GM19025 (cell line): ENCODE measurements at regions not wholly inside any gene's neighbourhood (a gene's known extent, or its start where the extent isn't known, plus 50 kb on each side); places are given as distances from the start of the nearest gene placed in this dataset.

ENCODE experiments used
- ATAC-seq: cut with Tn5 transposase; IDR thresholded peaks from one replicate; pipeline ENCODE4 v1.9.1; 2021; ENCODE audit warnings: mild to moderate bottlenecking, low read depth, moderate library complexity; ENCODE audit not compliant: unreplicated experiment

DNA sequence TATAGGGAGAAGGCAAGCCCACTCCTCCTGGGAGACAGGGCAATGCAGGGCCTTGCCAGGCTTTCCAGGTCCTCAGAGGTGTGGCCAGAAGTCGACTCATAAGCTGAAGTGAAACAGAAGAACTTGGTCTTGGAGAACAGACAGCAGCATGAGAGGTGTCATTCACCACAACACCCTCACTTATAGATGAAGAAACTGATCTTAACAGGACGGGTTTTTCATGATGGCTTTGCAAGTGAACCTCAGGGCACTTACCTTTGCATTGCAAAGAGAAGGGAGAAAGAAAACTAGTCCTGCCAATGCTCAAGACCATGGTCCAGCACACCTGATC, 198.8 kb downstream of the CYRIA start:
- ATAC-seq, result no peak

DNA sequence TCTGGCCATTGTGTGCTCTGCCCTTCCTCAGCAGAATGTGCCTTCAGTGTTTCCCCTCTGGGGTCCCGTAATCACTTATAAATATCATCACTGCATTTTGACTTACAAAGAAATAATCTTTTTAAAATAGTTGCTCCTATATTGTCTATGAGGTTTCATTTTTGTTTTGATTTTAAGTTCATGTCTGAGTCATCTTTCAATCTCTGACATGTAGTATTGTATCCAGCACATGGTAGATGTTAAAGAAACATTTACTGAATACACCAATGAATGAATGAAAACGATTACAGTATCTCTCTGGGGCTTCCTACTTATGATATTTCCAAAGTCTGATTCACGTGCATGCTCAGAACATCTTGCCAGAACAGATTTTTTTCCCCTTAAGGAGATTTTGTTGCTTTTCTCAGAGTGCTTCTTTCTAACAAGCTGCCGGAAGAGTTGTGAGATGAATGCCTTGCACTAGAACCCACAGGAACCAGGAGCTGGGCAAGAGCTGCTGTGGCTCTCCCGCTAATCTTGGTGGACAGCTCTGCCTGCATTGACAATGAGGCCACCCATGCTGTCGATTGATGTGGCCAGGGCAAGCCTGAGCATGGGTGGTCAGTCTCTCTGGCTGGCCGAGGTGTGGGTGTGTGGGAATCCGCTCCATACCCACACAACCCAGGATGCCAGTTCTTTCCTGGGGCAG, 199.4 kb downstream of the CYRIA start:
- no peak for ATAC-seq

- ATAC-seq, result no peak
These were observed 201.0 kb downstream of the CYRIA start for GRCh38 chr2:16464641-16465040.

DNA sequence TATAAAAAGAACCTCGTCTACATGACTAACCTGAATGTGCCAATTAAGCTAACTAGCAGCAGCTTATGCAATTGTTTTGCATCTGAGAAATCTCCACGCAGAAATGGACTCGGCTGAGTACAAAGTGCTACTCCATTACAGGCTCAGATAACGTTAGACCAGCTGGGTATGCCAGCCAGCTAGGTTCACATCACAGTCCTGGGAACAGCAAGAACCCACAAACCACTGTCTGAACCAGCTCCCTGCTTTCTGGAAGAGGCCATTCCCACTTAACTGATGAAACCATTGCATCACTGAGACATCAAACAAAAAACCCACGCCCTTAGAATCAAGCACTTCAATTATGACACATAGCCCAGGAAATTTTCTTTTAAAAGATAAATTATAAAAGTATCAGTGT, 202.7 kb downstream of the CYRIA start:
- no peak for ATAC-seq

- no peak for ATAC-seq
These were observed 204.0 kb downstream of the CYRIA start for GRCh38 chr2:16461672-16462071.

DNA sequence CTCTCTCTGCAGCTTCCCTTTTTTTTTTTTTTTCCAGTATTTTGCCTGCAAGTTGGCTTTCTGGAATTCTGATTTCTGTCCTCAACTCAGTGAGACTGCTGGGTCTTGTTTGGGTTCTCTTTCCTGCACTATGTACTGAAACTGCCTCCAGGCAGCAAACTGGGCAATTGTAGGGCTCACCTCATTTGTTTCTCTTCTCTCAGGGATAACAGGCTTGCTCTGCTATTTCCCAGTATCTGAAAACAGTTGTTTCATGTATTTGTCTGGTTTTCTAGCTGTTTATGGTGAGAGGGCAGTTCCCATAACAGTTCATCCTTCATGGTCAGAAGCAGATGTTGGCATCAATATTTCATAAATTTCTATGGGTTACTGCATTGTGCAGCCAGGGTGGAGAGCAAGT, 206.0 kb downstream of the CYRIA start:
- ATAC-seq, result no peak

GRCh38 chr2:16454621-16455020, 211.0 kb downstream of the CYRIA start:
- ATAC-seq, result no peak

DNA sequence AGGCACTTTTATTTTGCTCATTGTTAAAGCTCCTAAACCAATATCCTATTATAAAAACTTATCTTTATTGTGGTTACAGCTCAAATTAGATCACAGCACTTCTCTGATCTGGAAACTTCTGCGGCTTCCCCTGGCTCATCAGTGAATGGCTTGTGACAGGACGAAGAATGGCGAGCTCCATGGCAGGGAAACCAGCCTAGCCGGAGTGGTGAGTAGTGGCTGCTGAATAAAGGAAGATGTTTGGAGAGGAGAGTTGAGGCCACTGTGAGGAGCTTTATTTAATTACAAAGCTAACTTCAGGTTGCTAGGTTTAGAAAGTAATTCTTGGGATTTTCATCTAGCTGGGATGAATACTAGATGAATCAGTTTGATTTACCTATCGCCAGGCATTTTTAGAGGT, 213.5 kb downstream of the CYRIA start:
- no peak for ATAC-seq

DNA sequence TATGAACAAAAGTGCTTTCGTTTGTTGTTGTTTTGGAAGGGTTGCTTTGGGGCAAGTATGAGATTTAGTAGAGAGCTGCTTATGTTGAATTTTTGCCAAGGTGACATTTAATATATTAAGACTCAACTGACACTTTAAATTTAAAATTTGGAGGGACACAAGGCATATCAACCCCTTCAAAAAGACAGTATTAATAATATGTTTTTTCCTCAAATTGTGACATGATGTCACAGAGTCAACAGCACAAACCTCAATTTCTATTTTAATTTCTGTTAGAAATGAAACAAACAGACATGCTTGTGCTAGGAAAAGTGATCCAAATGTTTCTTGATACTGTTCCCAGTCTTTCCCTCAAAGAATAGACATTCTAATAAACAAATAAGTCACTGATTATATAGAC, 218.9 kb downstream of the CYRIA start:
- ATAC-seq, result no peak

DNA sequence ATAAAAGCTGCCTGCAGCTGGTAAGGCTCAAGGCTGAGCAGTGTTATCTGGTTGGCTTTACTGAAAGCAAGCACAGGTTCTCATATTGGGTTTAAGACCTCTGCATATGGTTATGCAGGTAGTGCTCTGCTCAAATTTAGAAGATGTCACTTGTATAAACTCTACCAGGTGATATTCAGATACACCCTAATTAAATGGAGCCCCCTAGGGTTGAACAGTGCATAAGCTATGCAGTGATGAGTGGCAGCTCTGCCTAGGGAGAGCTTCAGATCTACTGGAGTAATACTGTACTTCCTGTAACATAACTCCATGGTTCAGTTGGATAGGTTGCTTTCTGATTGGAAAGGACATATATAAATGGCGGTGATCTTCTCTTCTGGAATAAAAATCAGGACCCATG, 222.7 kb downstream of the CYRIA start:
- ATAC-seq, result no peak

DNA sequence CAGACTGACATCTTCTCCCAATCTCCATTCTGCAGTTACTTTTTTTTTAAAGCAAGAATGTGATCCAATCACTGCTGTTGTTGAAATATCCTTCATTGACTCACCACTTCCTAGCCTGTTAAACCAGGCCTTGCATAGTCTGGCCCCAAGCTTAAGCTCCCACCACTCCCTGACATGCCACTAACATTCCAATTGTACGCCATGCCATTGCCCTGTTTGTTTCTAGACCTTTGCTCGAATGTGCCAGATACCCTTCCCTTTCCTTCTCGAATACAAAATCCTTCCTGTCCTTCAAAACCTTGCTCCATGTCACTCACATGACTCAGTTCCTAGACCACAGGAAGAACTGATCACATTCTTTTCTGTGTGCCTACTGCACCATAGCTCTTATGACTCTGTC, 224.2 kb downstream of the CYRIA start:
- no peak for ATAC-seq

DNA sequence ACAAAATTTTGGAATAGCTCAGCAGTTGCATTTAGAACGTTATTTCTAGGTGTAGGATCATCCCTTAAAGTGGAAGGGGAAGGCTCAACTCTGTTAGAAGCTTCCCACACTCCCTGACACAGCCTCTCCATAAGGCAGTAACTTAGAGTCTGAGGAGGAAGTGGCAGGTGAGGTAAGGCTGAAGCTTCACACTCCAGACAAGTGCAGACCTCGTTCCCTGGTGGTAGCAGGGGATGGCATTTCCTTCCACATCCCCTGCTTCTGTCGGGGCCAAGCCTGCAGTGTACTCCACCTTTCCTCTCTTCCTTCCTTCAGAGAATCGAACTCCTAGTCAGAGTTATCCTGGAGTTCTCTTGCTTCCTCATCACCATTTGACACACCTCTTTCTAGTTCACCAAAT, 224.7 kb downstream of the CYRIA start:
- no peak for ATAC-seq

DNA sequence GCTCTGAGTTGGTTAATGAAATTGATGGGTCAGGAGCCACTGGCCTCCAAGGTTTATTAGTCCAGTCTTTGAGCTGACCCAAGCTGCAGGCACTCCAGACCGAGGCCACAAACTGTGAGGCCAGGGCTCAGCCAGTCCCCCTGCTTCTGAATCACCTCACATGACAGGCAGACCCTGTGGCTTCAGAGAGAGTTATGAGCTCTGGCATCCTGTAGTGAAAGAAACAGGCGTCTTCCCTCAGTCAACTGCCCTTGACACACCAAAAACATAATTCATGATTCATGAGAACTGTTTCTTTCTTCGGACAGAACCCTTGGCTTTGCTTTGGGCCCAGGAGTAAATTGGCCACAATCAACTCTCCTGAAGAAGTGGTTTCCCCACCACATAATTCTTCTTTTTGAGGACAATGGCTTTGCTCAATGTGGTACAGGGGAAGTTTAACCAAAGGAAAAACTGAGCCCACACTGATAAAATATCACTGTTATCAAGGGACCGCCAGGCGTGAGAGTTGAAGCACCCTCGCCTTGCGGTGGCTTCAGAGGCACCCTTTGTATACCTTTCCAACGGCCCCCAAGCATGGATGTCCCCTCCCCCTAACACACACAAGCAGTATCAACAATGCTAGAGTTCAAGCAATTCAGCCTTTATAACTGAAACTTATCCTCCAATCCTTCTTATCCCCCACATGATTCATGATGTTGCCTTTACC, 226.9 kb downstream of the CYRIA start:
- no peak for ATAC-seq

DNA sequence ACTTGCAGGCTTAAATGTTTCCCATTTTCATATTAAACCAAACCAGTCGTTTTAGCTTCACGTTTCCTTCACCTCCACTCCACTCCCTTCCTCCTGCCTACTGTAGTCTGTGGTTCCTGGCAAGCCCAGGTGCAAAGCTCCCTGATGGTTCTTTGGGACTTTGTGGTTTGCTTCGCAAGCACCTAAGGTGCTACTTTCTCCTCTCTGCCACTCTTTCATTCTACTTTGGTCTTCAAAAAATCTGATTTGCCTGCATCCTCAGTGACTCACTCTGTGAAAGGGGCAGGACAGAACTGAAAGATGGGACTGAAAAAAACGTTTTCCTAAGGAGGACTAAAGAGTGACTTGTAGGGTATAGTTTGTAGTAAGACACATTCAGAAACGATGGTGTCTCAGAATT, 228.4 kb downstream of the CYRIA start:
- no peak for ATAC-seq

GRCh38 chr2:16434393-16434792, 231.2 kb downstream of the CYRIA start:
- ATAC-seq, result no peak

DNA sequence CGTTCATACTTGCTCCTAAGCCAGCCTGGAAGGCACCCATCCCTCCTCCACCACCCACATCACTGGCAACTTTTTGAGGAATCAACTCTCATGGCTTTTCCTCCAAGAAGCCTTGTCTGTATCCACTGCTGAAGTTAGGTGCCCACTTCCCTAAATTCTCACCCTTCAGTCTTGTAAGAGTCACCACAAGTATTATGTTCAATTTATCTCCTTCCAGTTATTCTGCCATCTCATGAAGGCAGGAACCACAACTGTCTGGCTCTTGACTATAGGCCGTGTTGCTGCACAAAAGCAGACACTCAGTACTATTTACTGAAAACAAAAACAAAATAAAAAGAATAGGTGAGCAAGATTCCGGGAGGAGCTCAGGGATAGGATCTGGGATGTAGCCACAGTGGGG, 234.8 kb downstream of the CYRIA start:
- ATAC-seq, result no peak

DNA sequence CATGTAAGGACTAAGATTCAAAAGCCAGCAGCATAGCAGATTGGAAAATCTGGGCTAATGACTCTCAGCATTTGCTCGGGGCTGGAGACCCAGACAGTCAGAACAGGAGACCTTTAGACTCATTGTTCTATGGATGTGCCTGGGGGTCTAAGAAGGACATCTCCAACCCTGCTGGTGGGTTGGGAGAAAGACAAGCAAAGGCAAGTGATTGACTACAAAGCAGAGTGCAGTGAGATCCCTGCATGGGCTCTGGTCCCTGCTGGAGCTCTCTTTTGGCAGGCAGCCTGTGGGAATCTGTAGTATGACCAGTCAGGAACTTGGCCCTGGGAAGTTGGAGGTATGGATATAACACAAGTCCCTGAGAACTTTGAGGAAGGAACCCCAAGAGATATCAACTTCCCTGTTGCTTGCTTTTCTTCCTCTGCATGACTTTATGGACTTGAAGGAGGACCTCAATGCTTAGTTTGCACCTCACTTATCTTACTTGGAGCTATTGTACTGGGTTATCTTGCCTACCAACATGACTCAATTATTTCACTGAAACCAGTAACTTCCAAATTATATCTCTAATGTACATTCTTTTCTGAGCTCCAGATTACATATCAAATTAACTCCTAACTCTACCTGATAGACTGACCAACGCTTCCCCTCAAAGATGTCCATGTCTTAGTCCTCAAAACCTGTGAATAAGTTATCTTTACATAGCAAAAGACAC, 236.0 kb downstream of the CYRIA start:
- no peak for ATAC-seq

GRCh38 chr2:16429002-16429401, 236.6 kb downstream of the CYRIA start:
- no peak for ATAC-seq

DNA sequence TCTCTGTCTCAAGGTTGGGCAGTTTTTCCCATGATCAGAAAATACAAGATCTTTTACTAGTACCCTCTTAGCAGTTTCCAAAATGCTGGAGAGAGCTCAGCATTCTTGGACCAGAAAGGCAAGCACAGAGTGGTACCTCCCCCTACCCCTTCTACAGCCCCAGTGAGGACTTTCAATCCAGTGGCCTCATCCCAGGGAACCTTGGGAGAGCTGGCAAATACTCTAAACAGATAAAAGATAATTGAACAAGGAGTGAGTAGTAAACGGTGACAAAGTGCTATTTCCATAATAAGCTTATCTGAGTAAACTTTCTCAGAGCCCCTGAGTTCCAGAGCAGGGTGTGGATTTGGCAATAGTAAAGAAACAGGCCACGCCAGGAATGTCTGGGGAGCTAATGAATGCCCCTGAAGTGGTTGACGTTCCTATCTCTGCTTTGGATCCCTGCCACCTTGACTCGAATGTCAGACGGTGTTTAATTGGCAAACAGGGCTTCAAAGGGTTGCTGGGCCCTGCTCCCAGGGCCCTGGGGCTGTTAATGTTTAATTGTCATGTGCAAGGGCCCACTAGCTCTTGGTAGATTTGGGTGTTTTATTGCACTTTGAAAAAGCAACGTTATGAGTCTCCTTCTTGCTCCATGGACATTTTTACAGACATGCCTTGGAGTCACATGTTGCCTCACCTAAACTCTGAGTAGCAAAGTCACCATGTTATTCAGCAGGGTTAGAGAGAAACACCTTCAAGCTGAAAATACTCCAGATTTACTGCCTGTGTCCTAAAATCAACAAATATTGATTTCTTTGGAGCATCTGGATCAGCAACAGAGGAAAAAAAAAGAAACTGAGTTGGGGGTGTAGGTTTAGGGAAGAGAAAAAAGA, 239.9 kb downstream of the CYRIA start:
- no peak for ATAC-seq

- no peak for ATAC-seq
These were observed 245.2 kb downstream of the CYRIA start for GRCh38 chr2:16420421-16420820.

- no peak for ATAC-seq
These were observed 247.9 kb downstream of the CYRIA start for GRCh38 chr2:16417726-16418125.
